ENCODE measurements at regions not wholly inside any gene's neighbourhood (a gene's known extent, or its start where the extent isn't known, plus 50 kb on each side); places are given as distances from the start of the nearest gene placed in this dataset.

GRCh38 chr13:83996415-83996814 is 114.1 kb upstream of the SLITRK1 start:
- no peak overlapping the region for H3K4me3 ChIP-seq (ENCODE audit: low read depth, low read length)

DNA sequence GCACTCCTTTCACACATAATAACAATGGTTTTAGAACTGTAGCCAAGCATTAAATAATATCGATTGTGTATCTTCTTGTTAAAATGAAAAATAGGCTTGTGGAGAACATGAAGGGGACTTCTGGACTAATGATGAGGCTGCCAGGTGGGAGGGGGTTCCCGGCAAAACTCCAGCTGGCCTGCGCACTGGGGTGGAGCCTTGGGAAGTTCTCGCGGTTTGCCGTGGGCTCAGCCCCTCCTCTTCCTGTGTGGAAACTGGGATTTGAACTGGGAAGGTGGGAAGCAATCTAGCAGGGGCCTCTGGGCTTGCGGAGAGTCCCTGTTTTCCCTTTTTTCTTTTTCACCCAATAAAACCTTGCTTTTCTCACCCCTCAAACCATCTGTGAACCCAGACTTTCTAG is 113.7 kb upstream of the SLITRK1 start:
- no peak overlapping the region for H3K4me3 ChIP-seq (ENCODE audit: low read depth, low read length)
- TF ChIP-seq, protein P1, sequence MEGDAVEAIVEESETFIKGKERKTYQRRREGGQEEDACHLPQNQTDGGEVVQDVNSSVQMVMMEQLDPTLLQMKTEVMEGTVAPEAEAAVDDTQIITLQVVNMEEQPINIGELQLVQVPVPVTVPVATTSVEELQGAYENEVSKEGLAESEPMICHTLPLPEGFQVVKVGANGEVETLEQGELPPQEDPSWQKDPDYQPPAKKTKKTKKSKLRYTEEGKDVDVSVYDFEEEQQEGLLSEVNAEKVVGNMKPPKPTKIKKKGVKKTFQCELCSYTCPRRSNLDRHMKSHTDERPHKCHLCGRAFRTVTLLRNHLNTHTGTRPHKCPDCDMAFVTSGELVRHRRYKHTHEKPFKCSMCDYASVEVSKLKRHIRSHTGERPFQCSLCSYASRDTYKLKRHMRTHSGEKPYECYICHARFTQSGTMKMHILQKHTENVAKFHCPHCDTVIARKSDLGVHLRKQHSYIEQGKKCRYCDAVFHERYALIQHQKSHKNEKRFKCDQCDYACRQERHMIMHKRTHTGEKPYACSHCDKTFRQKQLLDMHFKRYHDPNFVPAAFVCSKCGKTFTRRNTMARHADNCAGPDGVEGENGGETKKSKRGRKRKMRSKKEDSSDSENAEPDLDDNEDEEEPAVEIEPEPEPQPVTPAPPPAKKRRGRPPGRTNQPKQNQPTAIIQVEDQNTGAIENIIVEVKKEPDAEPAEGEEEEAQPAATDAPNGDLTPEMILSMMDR (IDR thresholded peaks at IDR 0.05; ENCODE audit: low read depth, low read length) = no peak

More at GRCh38 chr13:83996415-83996814, 114.1 kb upstream of the SLITRK1 start:
- TF ChIP-seq, protein P1 (IDR thresholded peaks at IDR 0.05; ENCODE audit: low read depth, low read length) = no peak

DNA sequence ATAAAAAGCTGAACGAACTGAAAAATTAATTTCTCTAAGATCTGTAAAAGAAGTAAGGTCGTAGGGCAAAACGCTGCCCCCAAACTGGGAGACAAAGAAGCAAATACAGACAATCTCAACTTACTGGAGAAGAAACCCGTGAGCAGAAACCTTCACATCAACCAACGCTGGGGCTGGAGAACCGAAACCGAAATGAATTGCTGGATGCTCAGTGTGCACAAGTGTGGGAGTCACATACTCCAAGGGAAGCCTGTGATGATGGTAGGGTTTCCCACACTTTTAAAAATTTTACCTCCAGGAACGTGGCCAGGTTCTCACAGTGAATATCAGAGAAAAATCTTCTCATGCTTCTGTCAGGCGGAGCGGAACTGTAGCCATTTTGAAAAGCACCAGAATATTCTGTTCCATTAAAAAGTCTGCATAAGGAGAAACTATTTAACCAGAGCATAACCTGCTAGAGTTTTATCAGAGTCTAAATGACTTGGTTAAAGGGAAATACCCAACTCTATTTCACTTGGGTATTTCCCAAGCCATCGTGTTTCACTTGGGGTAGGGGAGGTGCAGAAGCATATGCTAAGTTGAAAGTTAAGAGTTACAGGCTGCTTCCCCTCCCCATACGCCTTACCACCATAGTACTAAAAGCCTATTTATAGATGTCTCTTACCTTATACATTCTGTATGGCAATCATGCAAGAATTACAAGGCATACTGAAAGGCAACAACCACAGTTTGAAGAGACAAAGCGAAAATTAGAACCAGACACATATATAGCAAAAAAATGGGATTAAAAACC is 110.5 kb upstream of the SLITRK1 start:
- TF ChIP-seq, protein P1 (IDR thresholded peaks at IDR 0.05; ENCODE audit: low read depth, low read length) = no peak
- no peak overlapping the region; the same call in 1 of the 2 replicates for H3K4me3 ChIP-seq (ENCODE audit: low read depth, low read length)

DNA sequence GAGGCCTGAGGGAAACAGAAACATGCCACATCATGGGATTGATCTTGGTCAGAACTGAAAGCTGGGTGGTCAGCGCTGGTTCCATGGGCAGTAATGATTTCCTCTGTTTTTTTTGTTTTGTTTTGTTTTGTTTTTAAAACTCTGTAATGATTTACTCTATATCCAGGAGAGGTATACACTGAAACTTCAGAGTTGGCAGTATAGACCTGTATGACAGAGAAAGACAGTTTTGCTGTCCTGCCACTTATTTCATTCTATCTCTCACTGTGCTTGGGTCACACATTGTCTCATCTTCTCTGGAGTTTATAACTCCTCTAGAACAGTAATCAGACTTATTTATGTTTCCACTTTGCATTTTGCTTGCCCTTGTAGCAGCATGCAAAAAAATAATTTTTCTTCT is 105.1 kb upstream of the SLITRK1 start:
- H3K4me3 ChIP-seq (ENCODE audit: low read depth, low read length) = no peak overlapping the region
- TF ChIP-seq, protein P1 (IDR thresholded peaks at IDR 0.05; ENCODE audit: low read depth, low read length) = no peak

GRCh38 chr13:83984793-83985192 is 102.5 kb upstream of the SLITRK1 start:
- H3K4me3 ChIP-seq (ENCODE audit: low read depth, low read length) = no peak overlapping the region
- TF ChIP-seq, protein P1 (IDR thresholded peaks at IDR 0.05; ENCODE audit: low read depth, low read length) = no peak

DNA sequence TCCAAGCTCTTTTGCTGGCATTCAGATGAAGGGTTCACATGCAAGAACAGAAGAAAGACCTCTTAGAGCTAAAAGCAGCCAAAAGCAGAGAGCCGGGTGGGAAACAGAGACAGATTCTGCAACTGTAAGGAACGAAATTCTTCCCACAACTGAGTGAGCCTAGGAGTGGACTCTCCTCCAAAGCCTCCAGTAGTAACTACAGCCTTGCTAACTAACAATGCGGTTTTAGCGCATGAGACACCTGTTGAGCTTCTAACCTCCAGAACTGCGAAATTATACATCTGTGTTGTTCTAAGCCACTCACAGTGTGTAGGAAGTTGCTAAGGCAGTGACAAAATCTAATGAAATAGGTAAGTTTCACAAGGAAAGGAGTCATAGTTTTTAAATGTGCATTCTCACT is 98.1 kb upstream of the SLITRK1 start:
- TF ChIP-seq, protein P1 (IDR thresholded peaks at IDR 0.05; ENCODE audit: low read depth, low read length) = no peak
- no peak overlapping the region for H3K4me3 ChIP-seq (ENCODE audit: low read depth, low read length)

- H3K4me3 ChIP-seq (ENCODE audit: low read depth, low read length) = no peak overlapping the region
- TF ChIP-seq, protein P1 (IDR thresholded peaks at IDR 0.05; ENCODE audit: low read depth, low read length) = no peak
Measured at GRCh38 chr13:83975655-83976165, 93.4 kb upstream of the SLITRK1 start.
